ENCODE measurements at regions not wholly inside any gene's neighbourhood (a gene's known extent, or its start where the extent isn't known, plus 50 kb on each side); places are given as distances from the start of the nearest gene placed in this dataset.

- H3K4me1 ChIP-seq (ENCODE audit: insufficient read depth): peaks cover 22% of the 10 kb centered on the region
- H4K20me1 ChIP-seq (ENCODE audit: insufficient read depth): no peaks in the 10 kb centered on the region
- in situ Hi-C loops (cut with MboI): no loop called here
- TF ChIP-seq EZH2 (IDR thresholded peaks at IDR 0.05; ENCODE audit: insufficient read depth, poor library complexity, severe bottlenecking) (no peak), EZH2phosphoT487 (IDR thresholded peaks at IDR 0.05; ENCODE audit: insufficient read depth, low read depth) (no peak)
- 23 to 29% methylated on average over 4 of the region's 4 CpGs for WGBS, 2 experiments (ENCODE audit: low coverage in 1 of 2, low lambda C conversion rate in 2 of 2, missing lambda C conversion rate in 2 of 2)
- no peak overlapping the region for H3K4me3 ChIP-seq
- no peak overlapping the region for H3K4me2 ChIP-seq (ENCODE audit: unreplicated experiment)
- H3K79me2 ChIP-seq (ENCODE audit: insufficient read depth): no peaks in the 10 kb centered on the region
- H3K36me3 ChIP-seq (ENCODE audit: low read depth): no peaks in the 10 kb centered on the region
- H3K27me3 ChIP-seq (replicated peaks; ENCODE audit: insufficient read depth): no peaks in the 10 kb centered on the region
- no peaks in the 10 kb centered on the region for H3K9me3 ChIP-seq (ENCODE audit: low read depth)
- H3K9me2 ChIP-seq (ENCODE audit: insufficient read depth): no peaks in the 10 kb centered on the region
- peak; percentile 71 for DNase-seq
- peaks cover 20% of the 10 kb centered on the region for H3F3A ChIP-seq (ENCODE audit: insufficient read depth)
- peak overlapping the region; percentile 34 for H3K27ac ChIP-seq
- H2AFZ ChIP-seq: peak overlapping the region; percentile 72
- H3K9ac ChIP-seq: no peak overlapping the region
Observed at GRCh38 chr14:38536376-38537038, 280.6 kb upstream of the CLEC14A start.

GRCh38 chr14:38528582-38528981, 272.7 kb upstream of the CLEC14A start:
- Histone ChIP-seq H3K9ac (no peak overlapping the region), H3K27me3 (replicated peaks; ENCODE audit: insufficient read depth) (no peaks in the 10 kb centered on the region), H3K27ac (no peak overlapping the region), H3K9me2 (ENCODE audit: insufficient read depth) (no peaks in the 10 kb centered on the region), H3K9me3 (ENCODE audit: low read depth) (no peaks in the 10 kb centered on the region), H3K4me3 (no peak overlapping the region), H4K20me1 (ENCODE audit: insufficient read depth) (no peaks in the 10 kb centered on the region), H3K79me2 (ENCODE audit: insufficient read depth) (no peaks in the 10 kb centered on the region), H2AFZ (no peak overlapping the region), H3K36me3 (ENCODE audit: low read depth) (no peaks in the 10 kb centered on the region), H3K4me2 (ENCODE audit: unreplicated experiment) (no peak overlapping the region), H3F3A (ENCODE audit: insufficient read depth) (no peaks in the 10 kb centered on the region), H3K4me1 (ENCODE audit: insufficient read depth) (peaks cover 13% of the 10 kb centered on the region)
- TF ChIP-seq EZH2phosphoT487 (IDR thresholded peaks at IDR 0.05; ENCODE audit: insufficient read depth, low read depth) (no peak), EZH2 (IDR thresholded peaks at IDR 0.05; ENCODE audit: insufficient read depth, poor library complexity, severe bottlenecking) (no peak)
- in situ Hi-C loops (cut with MboI): no loop called here
- DNase-seq: no peak

DNA sequence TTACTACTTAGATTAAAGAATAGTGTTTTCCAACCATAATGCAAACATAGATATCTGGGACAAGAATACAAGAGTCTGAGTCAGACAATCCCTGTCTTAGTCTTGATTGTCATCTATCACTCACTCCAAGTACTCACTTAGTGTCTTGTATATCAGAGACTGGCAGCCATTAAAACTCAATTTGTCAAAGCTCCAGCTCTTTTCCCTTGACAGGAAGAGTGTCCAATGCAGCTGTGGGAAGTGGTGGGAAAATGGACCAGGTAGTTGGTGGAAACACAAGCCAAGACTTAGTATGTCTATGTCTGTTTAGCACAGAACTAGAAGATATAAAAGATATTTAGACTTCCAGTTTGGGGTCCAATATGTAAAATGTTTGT, 271.6 kb upstream of the CLEC14A start:
- H3K4me3 ChIP-seq: no peak overlapping the region
- no peak overlapping the region for H3K27ac ChIP-seq
- H3K9me3 ChIP-seq (ENCODE audit: low read depth): no peaks in the 10 kb centered on the region
- no peak overlapping the region for H2AFZ ChIP-seq
- H3F3A ChIP-seq (ENCODE audit: insufficient read depth): no peaks in the 10 kb centered on the region
- DNase-seq: no peak
- no peak for TF ChIP-seq EZH2 (IDR thresholded peaks at IDR 0.05; ENCODE audit: insufficient read depth, poor library complexity, severe bottlenecking)
- TF ChIP-seq EZH2phosphoT487 (IDR thresholded peaks at IDR 0.05; ENCODE audit: insufficient read depth, low read depth): no peak
- in situ Hi-C loops (cut with MboI): no loop called here
- peaks cover 20% of the 10 kb centered on the region for H3K4me1 ChIP-seq (ENCODE audit: insufficient read depth)
- no peaks in the 10 kb centered on the region for H3K36me3 ChIP-seq (ENCODE audit: low read depth)
- no peaks in the 10 kb centered on the region for H3K9me2 ChIP-seq (ENCODE audit: insufficient read depth)
- H3K4me2 ChIP-seq (ENCODE audit: unreplicated experiment): no peak overlapping the region
- H4K20me1 ChIP-seq (ENCODE audit: insufficient read depth): no peaks in the 10 kb centered on the region
- H3K9ac ChIP-seq: no peak overlapping the region
- no peaks in the 10 kb centered on the region for H3K79me2 ChIP-seq (ENCODE audit: insufficient read depth)
- H3K27me3 ChIP-seq (replicated peaks; ENCODE audit: insufficient read depth): no peaks in the 10 kb centered on the region

DNA sequence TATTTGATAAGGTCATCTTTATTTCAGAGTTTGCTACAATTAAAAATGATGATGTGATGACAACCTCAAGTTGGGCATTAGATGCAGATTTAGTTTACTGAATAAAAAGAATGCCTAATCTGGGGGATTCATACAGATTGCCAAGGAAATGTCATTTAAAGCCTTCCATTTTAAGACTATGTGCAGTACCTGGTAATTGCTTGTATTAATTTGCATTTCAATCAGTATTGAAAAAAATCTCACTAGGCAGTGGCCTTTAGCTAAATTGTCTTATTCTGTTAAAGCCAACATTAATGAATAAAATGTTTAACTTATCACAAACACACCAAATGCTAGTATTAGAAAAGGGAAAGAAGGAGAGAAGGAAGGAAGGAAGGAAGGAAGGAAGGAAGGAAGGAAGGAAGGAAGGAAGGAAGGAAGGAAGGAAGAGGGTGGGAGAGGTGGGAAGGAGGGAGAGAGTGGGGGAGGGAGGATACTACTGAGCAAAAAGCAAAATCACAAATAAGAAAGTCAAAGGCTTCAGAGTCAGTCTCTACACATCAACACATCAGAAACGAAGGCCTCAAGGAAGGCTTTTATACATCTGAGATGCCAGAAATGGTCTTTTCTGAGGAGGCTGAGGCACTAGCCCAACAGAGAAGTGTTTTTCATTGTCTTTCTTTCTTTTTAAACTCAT, 271.1 kb upstream of the CLEC14A start:
- WGBS, 2 experiments (ENCODE audit: low coverage in 1 of 2, low lambda C conversion rate in 2 of 2, missing lambda C conversion rate in 2 of 2): 73 to 92% methylated on average over 1 of the region's 1 CpG
- TF ChIP-seq EZH2 (IDR thresholded peaks at IDR 0.05; ENCODE audit: insufficient read depth, poor library complexity, severe bottlenecking): no peak
- no peak for TF ChIP-seq EZH2phosphoT487 (IDR thresholded peaks at IDR 0.05; ENCODE audit: insufficient read depth, low read depth)
- Histone ChIP-seq H3K9ac (no peak overlapping the region), H3F3A (ENCODE audit: insufficient read depth) (no peaks in the 10 kb centered on the region), H3K4me1 (ENCODE audit: insufficient read depth) (peaks cover 22% of the 10 kb centered on the region), H3K36me3 (ENCODE audit: low read depth) (no peaks in the 10 kb centered on the region), H4K20me1 (ENCODE audit: insufficient read depth) (no peaks in the 10 kb centered on the region), H3K27ac (no peak overlapping the region), H2AFZ (no peak overlapping the region), H3K9me3 (ENCODE audit: low read depth) (no peaks in the 10 kb centered on the region), H3K9me2 (ENCODE audit: insufficient read depth) (no peaks in the 10 kb centered on the region), H3K27me3 (replicated peaks; ENCODE audit: insufficient read depth) (no peaks in the 10 kb centered on the region), H3K79me2 (ENCODE audit: insufficient read depth) (no peaks in the 10 kb centered on the region), H3K4me3 (no peak overlapping the region), H3K4me2 (ENCODE audit: unreplicated experiment) (no peak overlapping the region)
- in situ Hi-C loops (cut with MboI): no loop called here
- DNase-seq: no peak

Data from GM23248 (cell line).